Middle frontal gyrus (tissue), 1 donor: ENCODE measurements at regions not wholly inside any gene's neighbourhood (a gene's known extent, or its start where the extent isn't known, plus 50 kb on each side); places are given as distances from the start of the nearest gene placed in this dataset.
"Not testable (repeated sequence)": the region's sequence is repeated elsewhere in the genome, so short reads cannot be mapped to it uniquely, and the experiment has no call there.

ENCODE experiments used
- DNase-seq: peaks from one replicate; pipeline ENCODE4 v3.0.0-alpha.2; 2015; ENCODE audit warnings: low spot score; ENCODE audit errors: extremely low spot score

- DNase-seq, result not testable (repeated sequence)
These were observed 82.0 kb upstream of the DLX6 start for GRCh38 chr7:96923345-96923744.

GRCh38 chr7:96927131-96927530, 78.2 kb upstream of the DLX6 start:
- DNase-seq, result no peak

DNA sequence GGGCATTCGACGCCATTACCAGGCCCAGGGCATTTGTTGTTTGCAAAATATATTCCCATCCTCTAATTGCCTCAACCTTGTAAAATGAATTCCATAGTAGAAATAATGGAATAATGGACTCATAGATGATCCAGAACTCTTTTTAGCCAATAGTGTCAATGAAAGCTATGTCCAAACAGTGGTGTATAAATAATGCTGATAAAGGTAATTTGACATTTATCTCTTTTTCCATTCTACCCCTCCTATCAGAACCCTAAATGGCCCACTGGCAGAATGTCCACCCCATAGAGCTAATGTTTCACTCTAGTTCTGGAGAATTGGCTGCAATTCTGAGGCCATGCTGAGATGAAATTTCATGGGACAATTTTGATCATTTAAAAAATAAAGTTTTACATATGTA, 76.4 kb upstream of the DLX6 start:
- no peak for DNase-seq

- DNase-seq, result no peak
These were observed 73.5 kb upstream of the DLX6 start for GRCh38 chr7:96931891-96932290.

GRCh38 chr7:96933067-96933645, 72.2 kb upstream of the DLX6 start:
- no peak for DNase-seq

DNA sequence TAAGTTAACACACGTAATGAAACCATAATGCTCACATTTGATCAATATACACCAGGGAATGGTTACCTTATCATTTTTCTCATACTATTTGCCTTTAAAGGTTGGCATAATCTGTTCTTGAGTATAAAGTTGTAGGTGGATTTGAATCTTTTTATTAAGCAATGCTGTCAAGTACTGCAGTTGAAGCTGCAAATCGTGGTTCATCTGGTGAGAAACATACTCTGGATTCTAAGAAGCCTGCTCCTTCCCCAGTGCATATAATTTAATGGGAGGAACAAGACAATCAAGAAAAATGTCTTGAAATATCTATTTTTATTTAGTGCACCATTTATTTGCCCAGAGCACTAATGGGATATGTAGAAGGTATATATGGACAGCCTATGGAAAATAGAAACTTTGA, 68.7 kb upstream of the DLX6 start:
- no peak for DNase-seq

DNA sequence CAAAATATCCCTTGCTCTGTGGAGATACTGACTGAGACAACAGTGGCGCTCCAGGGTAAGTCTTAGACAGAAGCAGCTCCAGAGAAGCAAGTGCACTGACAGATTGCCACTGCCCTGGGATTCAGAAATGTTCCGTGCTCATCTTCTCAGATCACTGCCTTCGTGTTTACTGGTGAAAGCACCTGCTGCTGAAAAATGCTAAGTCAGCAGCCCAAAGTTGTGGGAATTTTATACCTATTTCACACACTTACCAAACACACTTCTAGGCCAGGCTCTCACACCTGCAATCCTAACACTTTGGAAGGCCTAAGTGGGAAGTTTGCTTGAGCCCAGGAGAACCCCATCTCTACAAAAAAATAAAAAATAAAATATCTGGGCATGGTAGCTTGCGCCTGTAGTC, 63.2 kb upstream of the DLX6 start:
- DNase-seq, result no peak

DNA sequence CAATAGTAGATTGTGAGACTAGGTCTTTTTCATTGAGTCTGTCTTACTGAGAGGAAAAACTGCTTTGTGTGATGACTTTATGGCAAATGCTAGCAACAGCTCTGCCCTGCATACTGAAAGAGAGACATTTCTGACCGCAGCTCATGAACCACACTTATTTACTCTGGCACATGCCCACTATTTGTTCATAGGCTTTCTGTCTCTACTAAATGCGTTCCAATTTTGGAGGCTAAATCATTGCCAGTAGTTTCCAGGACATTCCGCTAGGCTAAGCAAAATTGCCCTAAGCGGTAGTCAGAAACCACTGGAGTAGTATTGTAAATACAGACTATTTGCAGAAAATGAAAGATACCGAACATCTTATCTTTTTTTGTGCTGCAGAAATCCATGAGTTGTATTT, 55.6 kb upstream of the DLX6 start:
- DNase-seq, result no peak

DNA sequence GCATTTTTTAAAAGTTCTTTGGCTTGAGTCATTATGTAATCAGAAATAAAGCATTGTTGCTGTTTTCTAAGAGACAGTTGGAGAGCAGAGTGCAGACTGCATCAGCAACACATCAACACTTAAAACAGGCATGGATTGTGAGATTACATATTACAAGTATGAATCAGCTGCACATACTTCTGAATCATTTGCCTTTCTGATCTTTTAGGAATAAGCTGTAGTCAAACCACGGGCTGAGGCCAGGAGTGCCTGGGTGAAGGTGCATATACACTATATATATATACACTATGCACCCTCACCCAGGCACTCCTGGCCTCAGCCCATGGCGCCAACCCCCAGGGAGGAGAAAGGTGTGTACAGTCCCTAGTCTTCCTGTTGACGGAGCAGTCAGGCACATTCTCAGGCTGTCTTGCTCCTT, 52.4 kb upstream of the DLX6 start:
- no peak for DNase-seq

DNA sequence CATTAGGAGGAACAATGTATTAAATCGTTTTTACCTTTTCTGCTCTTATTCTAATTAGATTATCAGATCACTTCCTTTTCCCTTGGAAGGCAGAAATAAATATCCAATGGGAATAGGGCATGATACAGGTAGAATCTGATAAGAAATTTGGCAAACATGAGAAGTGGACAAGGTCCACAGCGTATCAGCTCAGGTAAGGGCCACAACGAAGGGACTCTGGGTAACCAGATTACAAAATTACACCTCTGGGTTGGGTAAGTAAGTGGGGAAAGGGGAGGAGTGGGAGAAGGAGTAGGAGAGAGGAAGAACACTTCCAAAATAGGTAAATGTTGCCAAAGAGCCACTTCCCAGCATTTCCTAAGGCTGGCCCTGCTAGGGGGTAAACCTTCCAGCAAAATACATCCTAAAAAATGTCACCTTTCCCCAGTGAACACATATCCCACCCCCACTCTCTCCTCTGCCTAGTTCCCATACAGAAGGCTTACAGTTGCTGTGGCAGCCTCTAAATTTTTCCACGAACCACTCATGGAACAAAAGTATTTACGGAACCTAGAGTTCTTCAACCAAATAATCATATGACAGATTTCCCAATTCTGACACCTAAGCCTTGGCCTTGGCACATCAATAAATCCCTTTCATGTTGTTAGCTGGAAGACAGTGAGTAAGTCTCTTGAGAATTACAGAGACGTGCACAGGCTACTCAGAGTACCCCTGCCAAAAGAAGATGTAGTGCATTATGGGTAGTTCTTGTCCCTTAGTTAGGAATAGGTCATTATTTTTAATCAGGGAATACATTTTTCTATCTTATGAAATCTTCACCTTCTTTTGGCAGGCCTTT, 51.5 kb upstream of the DLX6 start:
- no peak for DNase-seq
